Fibroblast of lung (primary cell): ENCODE measurements at regions not wholly inside any gene's neighbourhood (a gene's known extent, or its start where the extent isn't known, plus 50 kb on each side); places are given as distances from the start of the nearest gene placed in this dataset.

Experiments used
- CTCF ChIP-seq, 2 donors: IDR thresholded peaks in 1 of 2; conservative IDR thresholded peaks in 1 of 2; 1 replicate in 1 of 2; 2 replicates in 1 of 2; pipeline ENCODE4 v1.5.1; 2011 to 2012; ENCODE audit warnings: low read length in 2 of 2, control low read depth in 1 of 2, inconsistent platforms in 1 of 2, low read depth in 1 of 2, mild to moderate bottlenecking in 1 of 2
- EZH2 ChIP-seq: IDR thresholded peaks from 2 replicates; pipeline ENCODE4 v1.5.1; 2012; ENCODE audit warnings: low read length, control low read depth, mild to moderate bottlenecking; ENCODE audit errors: missing control alignments

- TF ChIP-seq CTCF (conservative IDR thresholded peaks at IDR 0.05 in 1 of 2, IDR thresholded peaks at IDR 0.05 in 1 of 2; ENCODE audit: low read depth in 1 of 2, low read length in 2 of 2) (no peak), EZH2 (no peak)
Observed at GRCh38 chr12:125530876-125531275, 465.6 kb downstream of the AACS start.
